Spleen (tissue), 7 donors: ENCODE measurements at regions not wholly inside any gene's neighbourhood (a gene's known extent, or its start where the extent isn't known, plus 50 kb on each side); places are given as distances from the start of the nearest gene placed in this dataset.

ENCODE experiments used
- POLR2A ChIP-seq, 3 donors: fragments of 450-650 bp; IDR thresholded peaks; one replicate each; pipeline ENCODE4 v1.5.1; 2017; ENCODE audit warnings: antibody characterized with exemption in 3 of 3, mild to moderate bottlenecking in 1 of 3
- POLR2AphosphoS5 ChIP-seq, 3 donors: sonication (generic); formaldehyde crosslinking; IDR thresholded peaks; one replicate each; pipeline ENCODE4 v1.5.1; 2017; ENCODE audit warnings: antibody characterized with exemption in 3 of 3
- TF ChIP-seq, protein P1 (sequence below), 11 experiments: fragments of 200-600 bp in 7 of 11; fragments of 450-650 bp in 4 of 11; sonication (generic) in 4 of 11; IDR thresholded peaks in 8 of 11; conservative IDR thresholded peaks in 3 of 11; 1 replicate in 7 of 11; 2 replicates in 4 of 11; pipeline versions ENCODE4 v1.4.0 to v1.8.0; 2016 to 2021; ENCODE audit warnings: antibody characterized with exemption in 11 of 11, inconsistent platforms in 4 of 11, mild to moderate bottlenecking in 1 of 11
- donor health status: DM: no; HTN: no; CAD: no; lungs with moderate emphysema.
- donor health status: DM: no; HTN: no; CAD: no.
- donor health status: DM: no; HTN: no; CAD: no.

DNA sequence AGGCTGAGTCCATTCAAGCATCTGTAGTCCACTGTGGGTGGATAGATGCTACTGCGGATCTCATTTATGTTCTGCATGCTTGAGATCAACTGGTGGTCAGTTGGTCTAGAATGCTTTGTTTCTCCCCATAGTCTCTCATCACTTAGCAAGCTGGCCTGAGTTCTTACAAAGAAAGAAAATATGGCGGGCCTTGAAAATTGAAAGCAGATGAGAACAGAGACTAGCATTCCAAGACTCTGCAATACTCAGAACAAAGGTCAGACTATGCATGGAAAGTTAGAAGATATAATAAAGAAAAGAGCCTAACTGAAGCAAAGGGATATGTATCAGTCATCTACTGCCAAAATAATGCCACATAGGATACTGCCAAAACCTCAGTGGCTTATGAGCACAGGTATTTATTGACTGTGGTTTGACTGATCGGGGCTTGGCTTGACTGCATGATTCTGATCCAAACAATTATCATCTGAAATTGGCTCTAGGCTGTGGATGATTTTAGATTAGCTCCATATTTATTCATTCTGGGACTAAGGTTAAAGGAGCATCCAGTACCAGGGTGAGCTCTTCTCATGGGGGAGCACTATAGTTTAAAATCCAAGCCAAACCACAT, 258.9 kb downstream of the TAF11L14 start:
- TF ChIP-seq, protein P1, sequence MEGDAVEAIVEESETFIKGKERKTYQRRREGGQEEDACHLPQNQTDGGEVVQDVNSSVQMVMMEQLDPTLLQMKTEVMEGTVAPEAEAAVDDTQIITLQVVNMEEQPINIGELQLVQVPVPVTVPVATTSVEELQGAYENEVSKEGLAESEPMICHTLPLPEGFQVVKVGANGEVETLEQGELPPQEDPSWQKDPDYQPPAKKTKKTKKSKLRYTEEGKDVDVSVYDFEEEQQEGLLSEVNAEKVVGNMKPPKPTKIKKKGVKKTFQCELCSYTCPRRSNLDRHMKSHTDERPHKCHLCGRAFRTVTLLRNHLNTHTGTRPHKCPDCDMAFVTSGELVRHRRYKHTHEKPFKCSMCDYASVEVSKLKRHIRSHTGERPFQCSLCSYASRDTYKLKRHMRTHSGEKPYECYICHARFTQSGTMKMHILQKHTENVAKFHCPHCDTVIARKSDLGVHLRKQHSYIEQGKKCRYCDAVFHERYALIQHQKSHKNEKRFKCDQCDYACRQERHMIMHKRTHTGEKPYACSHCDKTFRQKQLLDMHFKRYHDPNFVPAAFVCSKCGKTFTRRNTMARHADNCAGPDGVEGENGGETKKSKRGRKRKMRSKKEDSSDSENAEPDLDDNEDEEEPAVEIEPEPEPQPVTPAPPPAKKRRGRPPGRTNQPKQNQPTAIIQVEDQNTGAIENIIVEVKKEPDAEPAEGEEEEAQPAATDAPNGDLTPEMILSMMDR (IDR thresholded peaks at IDR 0.05 in 8 of 11, conservative IDR thresholded peaks at IDR 0.05 in 3 of 11) = no peak
- TF ChIP-seq POLR2A (IDR thresholded peaks at IDR 0.05) (no peak), POLR2AphosphoS5 (IDR thresholded peaks at IDR 0.05) (no peak)
